GM12891 (cell line): ENCODE measurements at regions not wholly inside any gene's neighbourhood (a gene's known extent, or its start where the extent isn't known, plus 50 kb on each side); places are given as distances from the start of the nearest gene placed in this dataset.

Experiments
- DNase-seq: peaks from one replicate; pipeline ENCODE4 v3.0.0; 2011; ENCODE audit warnings: low spot score; ENCODE audit not compliant: insufficient read length
- FAIRE-seq: peaks from 2 replicates; lab custom pipeline; 2011; peaks lifted over from hg19 to GRCh38; lab: Jason Lieb, UNC
- PAX5 ChIP-seq: IDR thresholded peaks from 2 replicates; pipeline ENCODE4 v1.6.1; 2011; ENCODE audit warnings: low read length, moderate library complexity, mild to moderate bottlenecking; ENCODE audit not compliant: insufficient read depth, severe bottlenecking
- SPI1 ChIP-seq: IDR thresholded peaks from 2 replicates; pipeline ENCODE4 v1.6.1; 2011; ENCODE audit warnings: low read depth, low read length, control low read depth

- DNase-seq: no peak
- TF ChIP-seq SPI1 (no peak), PAX5 (no peak)
- no peak for FAIRE-seq
Observed at GRCh38 chr10:75286901-75287300, 51.1 kb upstream of the COMTD1 start.
